Neuronal stem cell (in vitro differentiated cells): ENCODE measurements at regions not wholly inside any gene's neighbourhood (a gene's known extent, or its start where the extent isn't known, plus 50 kb on each side); places are given as distances from the start of the nearest gene placed in this dataset.

ENCODE experiments used
- DNase-seq: peaks from one replicate; pipeline ENCODE4 v3.0.0-alpha.2; 2013; ENCODE audit warnings: low spot score
- H2AFZ ChIP-seq: one replicate; pipeline ENCODE4 v1.6.1; 2013; ENCODE audit warnings: mild to moderate bottlenecking, low read length, inconsistent platforms
- H2AK5ac ChIP-seq: 2 replicates; pipeline ENCODE4 v1.6.1; 2013; ENCODE audit warnings: low read depth, mild to moderate bottlenecking, inconsistent platforms, low read length, moderate library complexity, mixed read lengths
- H2BK120ac ChIP-seq: 2 replicates; pipeline ENCODE4 v1.6.1; 2013; ENCODE audit warnings: low read depth, mild to moderate bottlenecking, inconsistent platforms, low read length, moderate library complexity, mixed read lengths
- H2BK12ac ChIP-seq: one replicate; pipeline ENCODE4 v1.6.1; 2013; ENCODE audit warnings: low read length, inconsistent platforms
- H2BK15ac ChIP-seq: 2 replicates; pipeline ENCODE4 v1.6.1; 2013; ENCODE audit warnings: mild to moderate bottlenecking, low read length, inconsistent platforms, mixed read lengths
- H2BK5ac ChIP-seq: one replicate; pipeline ENCODE4 v1.6.1; 2013; ENCODE audit warnings: inconsistent platforms, mild to moderate bottlenecking, low read length, moderate library complexity
- H3K14ac ChIP-seq: one replicate; pipeline ENCODE4 v1.6.1; 2013; ENCODE audit warnings: low read length, inconsistent platforms
- H3K18ac ChIP-seq: 2 replicates; pipeline ENCODE4 v1.6.1; 2013; ENCODE audit warnings: low read length, inconsistent platforms
- H3K23ac ChIP-seq: 2 replicates; pipeline ENCODE4 v1.6.1; 2013; ENCODE audit warnings: low read depth, mild to moderate bottlenecking, mixed read lengths, low read length, inconsistent platforms; ENCODE audit not compliant: poor library complexity
- H3K27ac ChIP-seq: replicated peaks from 3 replicates; pipeline ENCODE4 v1.5.1; 2013; ENCODE audit warnings: low read length, inconsistent platforms
- H3K27me3 ChIP-seq, 3 experiments: 2 replicates each; pipeline ENCODE4 v1.6.1; 2013; ENCODE audit warnings: low read length in 3 of 3, mild to moderate bottlenecking in 2 of 3, inconsistent platforms in 1 of 3, low read depth in 1 of 3, mixed read lengths in 1 of 3, moderate library complexity in 1 of 3; ENCODE audit not compliant: control insufficient read depth in 3 of 3, insufficient read depth in 3 of 3
- H3K36me3 ChIP-seq, 2 donors: replicated peaks in 1 of 2; 2 replicates each; pipeline ENCODE4 v1.6.1; 2013; ENCODE audit warnings: low read length in 2 of 2; ENCODE audit not compliant: control insufficient read depth in 2 of 2, insufficient read depth in 2 of 2
- H3K4ac ChIP-seq: 2 replicates; pipeline ENCODE4 v1.6.1; 2013; ENCODE audit warnings: inconsistent platforms, mild to moderate bottlenecking, low read length, moderate library complexity
- H3K4me1 ChIP-seq, 2 donors: 1 replicate in 1 of 2; 2 replicates in 1 of 2; pipeline ENCODE4 v1.6.1; 2013; ENCODE audit warnings: low read length in 2 of 2, low read depth in 1 of 2; ENCODE audit not compliant: control insufficient read depth in 2 of 2, insufficient read depth in 1 of 2
- H3K4me2 ChIP-seq: one replicate; pipeline ENCODE4 v1.6.1; 2013; ENCODE audit warnings: mild to moderate bottlenecking, low read length, inconsistent platforms; ENCODE audit not compliant: insufficient read depth, poor library complexity, severe bottlenecking
- H3K4me3 ChIP-seq, 2 donors: 2 replicates each; pipeline ENCODE4 v1.5.1; 2013; ENCODE audit warnings: low read length in 2 of 2, mild to moderate bottlenecking in 2 of 2, inconsistent platforms in 1 of 2, moderate library complexity in 1 of 2
- H3K79me1 ChIP-seq: one replicate; pipeline ENCODE4 v1.6.1; 2013; ENCODE audit warnings: low read depth, mild to moderate bottlenecking, inconsistent platforms, low read length, moderate library complexity
- H3K9ac ChIP-seq: one replicate; pipeline ENCODE4 v1.6.1; 2013; ENCODE audit warnings: mild to moderate bottlenecking, low read depth, low read length, inconsistent platforms; ENCODE audit not compliant: poor library complexity
- H3K9me3 ChIP-seq, 2 donors: replicated peaks in 1 of 2; 2 replicates each; pipeline versions ENCODE3 to v1.6.1; 2013; ENCODE audit warnings: low read length in 2 of 2, mild to moderate bottlenecking in 2 of 2, inconsistent platforms in 1 of 2, low read depth in 1 of 2, mixed read lengths in 1 of 2, moderate library complexity in 1 of 2; ENCODE audit not compliant: control insufficient read depth in 2 of 2, insufficient read depth in 1 of 2
- H4K8ac ChIP-seq: one replicate; pipeline ENCODE4 v1.6.1; 2013; ENCODE audit warnings: low read depth, mild to moderate bottlenecking, inconsistent platforms, low read length, moderate library complexity
- H4K91ac ChIP-seq: one replicate; pipeline ENCODE4 v1.6.1; 2013; ENCODE audit warnings: low read length, low read depth, mild to moderate bottlenecking, inconsistent platforms; ENCODE audit not compliant: poor library complexity
- WGBS, 2 donors: extraction: QIAGEN DNeasy Blood & Tissue Kit; methylation state at CpG; one replicate each; pipeline ENCODE4 v1.1.7; 2013; ENCODE audit warnings: missing lambda C conversion rate in 2 of 2, mixed read lengths in 1 of 2; ENCODE audit not compliant: insufficient read length in 2 of 2, insufficient replicate concordance in 1 of 2; ENCODE audit errors: extremely low coverage in 2 of 2; 5-methylcytosine and 5-hydroxymethylcytosine counted together

DNA sequence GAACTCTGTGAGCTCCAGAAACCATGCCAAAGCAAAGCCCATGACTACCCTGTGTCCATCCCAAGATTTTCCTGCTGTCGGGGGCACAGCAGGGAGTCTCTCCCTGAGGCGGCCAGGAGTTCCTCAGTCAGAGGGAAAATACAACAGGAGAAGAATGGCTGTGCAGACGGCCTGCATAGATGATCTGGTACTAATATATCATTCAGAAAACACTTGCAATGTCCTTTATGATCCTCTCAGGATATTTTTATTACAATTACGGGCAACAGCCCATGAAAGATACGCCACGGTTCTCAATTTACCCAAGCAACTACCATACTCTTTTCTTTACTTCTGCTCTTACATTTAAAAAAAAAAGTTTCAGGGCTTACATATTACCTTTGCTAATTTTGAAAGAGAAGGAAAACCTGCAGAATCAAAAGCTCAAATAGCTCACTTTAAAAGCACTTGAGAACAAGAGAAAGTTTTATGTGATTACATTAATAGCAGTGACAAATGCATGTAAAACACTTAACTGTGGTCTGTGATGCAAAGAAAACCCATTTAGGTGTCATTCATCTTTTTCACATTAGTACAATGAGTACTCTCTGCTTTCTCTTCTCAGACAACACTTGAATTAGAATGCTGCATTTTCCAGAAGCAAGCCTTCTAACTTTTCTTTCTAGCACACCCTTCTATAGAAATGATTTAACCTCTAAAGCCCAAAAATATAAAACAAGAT, 460.8 kb downstream of the KLF5 start:
- H3K4me3 ChIP-seq: no peak overlapping the region

GRCh38 chr13:73517766-73518165, 459.0 kb downstream of the KLF5 start:
- H2AK5ac ChIP-seq: no peak overlapping the region
- no peak overlapping the region for H2AFZ ChIP-seq
- no peak overlapping the region for H3K4me2 ChIP-seq
- no peak overlapping the region for H3K4me3 ChIP-seq
- H3K14ac ChIP-seq: no peak overlapping the region
- no peaks in the 10 kb centered on the region for H3K36me3 ChIP-seq
- H4K91ac ChIP-seq: no peak overlapping the region
- H3K79me1 ChIP-seq: no peaks in the 10 kb centered on the region
- H3K4me1 ChIP-seq: no peaks in the 10 kb centered on the region
- H3K9me3 ChIP-seq: no peaks in the 10 kb centered on the region
- H3K9ac ChIP-seq: no peak overlapping the region
- H4K8ac ChIP-seq: no peak overlapping the region
- no peak overlapping the region for H2BK12ac ChIP-seq
- H3K27me3 ChIP-seq: no peaks in the 10 kb centered on the region
- H2BK15ac ChIP-seq: no peak overlapping the region
- no peak overlapping the region for H3K23ac ChIP-seq
- no peak overlapping the region for H3K18ac ChIP-seq
- no peak for DNase-seq
- no peak overlapping the region for H2BK120ac ChIP-seq
- WGBS, 2 donors: no CpG with 5 or more reads among the region's 1 CpG
- no peak overlapping the region for H3K4ac ChIP-seq
- no peak overlapping the region for H3K27ac ChIP-seq
- H2BK5ac ChIP-seq: no peak overlapping the region

More for the DNA sequence above, 460.8 kb downstream of the KLF5 start:
- Histone ChIP-seq H3K4ac (no peak overlapping the region), H2AK5ac (no peak overlapping the region), H2AFZ (no peak overlapping the region), H3K27me3 (no peaks in the 10 kb centered on the region), H3K14ac (no peak overlapping the region), H3K36me3 (no peaks in the 10 kb centered on the region), H2BK120ac (no peak overlapping the region), H3K18ac (no peak overlapping the region), H3K4me1 (no peaks in the 10 kb centered on the region), H3K27ac (no peak overlapping the region), H3K9me3 (no peaks in the 10 kb centered on the region), H3K79me1 (no peaks in the 10 kb centered on the region), H2BK5ac (no peak overlapping the region), H3K9ac (no peak overlapping the region), H2BK12ac (no peak overlapping the region), H4K8ac (no peak overlapping the region), H3K23ac (no peak overlapping the region), H3K4me2 (no peak overlapping the region), H2BK15ac (no peak overlapping the region), H4K91ac (no peak overlapping the region)
- DNase-seq: no peak
- no CpG with 5 or more reads among the region's 6 CpGs for WGBS, 2 donors

GRCh38 chr13:73516731-73517130, 457.9 kb downstream of the KLF5 start:
- Histone ChIP-seq H4K8ac (no peak overlapping the region), H4K91ac (no peak overlapping the region), H3K4me2 (no peak overlapping the region), H3K79me1 (no peaks in the 10 kb centered on the region), H2BK5ac (no peak overlapping the region), H3K4ac (no peak overlapping the region), H3K9ac (no peak overlapping the region), H2BK15ac (no peak overlapping the region), H3K14ac (no peak overlapping the region), H3K27ac (no peak overlapping the region), H3K27me3 (no peaks in the 10 kb centered on the region), H2AK5ac (no peak overlapping the region), H3K9me3 (no peaks in the 10 kb centered on the region), H2AFZ (no peak overlapping the region), H3K4me3 (no peak overlapping the region), H2BK120ac (no peak overlapping the region), H3K18ac (no peak overlapping the region), H2BK12ac (no peak overlapping the region), H3K36me3 (no peaks in the 10 kb centered on the region), H3K23ac (no peak overlapping the region), H3K4me1 (no peaks in the 10 kb centered on the region)
- DNase-seq: no peak
- WGBS, 2 donors: no CpG with 5 or more reads among the region's 2 CpGs

DNA sequence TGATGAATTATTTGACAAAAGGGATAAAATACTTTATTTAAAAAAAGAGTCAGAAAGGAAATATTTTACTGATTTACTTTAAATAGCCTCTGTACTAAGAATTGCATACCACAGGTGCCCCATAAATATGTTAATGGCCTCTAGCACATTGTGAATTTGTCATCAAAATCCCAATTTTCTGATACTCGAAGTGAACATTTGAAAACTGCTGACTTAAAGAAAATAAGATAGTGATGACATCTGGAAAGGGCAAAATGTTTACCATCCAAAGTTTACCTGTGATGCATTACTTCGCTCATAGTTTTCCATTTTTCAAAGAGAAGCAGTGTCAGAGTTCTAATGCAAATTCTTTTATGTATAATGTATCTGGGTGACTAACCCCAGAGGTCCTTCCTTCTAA, 455.4 kb downstream of the KLF5 start:
- no peak overlapping the region for H3K4ac ChIP-seq
- H2BK120ac ChIP-seq: no peak overlapping the region
- no peak overlapping the region for H2AFZ ChIP-seq
- H2BK5ac ChIP-seq: no peak overlapping the region
- no peaks in the 10 kb centered on the region for H3K4me1 ChIP-seq
- no peak overlapping the region for H2BK15ac ChIP-seq
- H3K23ac ChIP-seq: no peak overlapping the region
- no peaks in the 10 kb centered on the region for H3K9me3 ChIP-seq
- no peak overlapping the region for H3K18ac ChIP-seq
- no peak overlapping the region for H2AK5ac ChIP-seq
- no peak overlapping the region for H4K8ac ChIP-seq
- H2BK12ac ChIP-seq: no peak overlapping the region
- H3K36me3 ChIP-seq: no peaks in the 10 kb centered on the region
- H3K79me1 ChIP-seq: no peaks in the 10 kb centered on the region
- H3K27ac ChIP-seq: no peak overlapping the region
- no peak overlapping the region for H3K4me2 ChIP-seq
- no peak overlapping the region for H3K14ac ChIP-seq
- no CpG with 5 or more reads among the region's 2 CpGs for WGBS, 2 donors
- no peak overlapping the region for H4K91ac ChIP-seq
- H3K9ac ChIP-seq: no peak overlapping the region
- H3K4me3 ChIP-seq: no peak overlapping the region
- DNase-seq: no peak
- no peaks in the 10 kb centered on the region for H3K27me3 ChIP-seq
